HUES6 (cell line): ENCODE measurements at regions not wholly inside any gene's neighbourhood (a gene's known extent, or its start where the extent isn't known, plus 50 kb on each side); places are given as distances from the start of the nearest gene placed in this dataset.

Experiments
- H3K27ac ChIP-seq: 2 replicates; pipeline ENCODE4 v1.7.0; 2013; ENCODE audit warnings: low read depth, mild to moderate bottlenecking, low read length, inconsistent platforms
- H3K27me3 ChIP-seq: 2 replicates; pipeline ENCODE4 v1.6.1; 2013; ENCODE audit warnings: low read length; ENCODE audit not compliant: control insufficient read depth, insufficient read depth
- H3K36me3 ChIP-seq: 2 replicates; pipeline ENCODE4 v1.6.1; 2013; ENCODE audit warnings: low read length; ENCODE audit not compliant: control insufficient read depth, insufficient read depth
- H3K4me1 ChIP-seq: 2 replicates; pipeline ENCODE4 v1.6.1; 2013; ENCODE audit warnings: low read length; ENCODE audit not compliant: control insufficient read depth, insufficient read depth
- H3K4me3 ChIP-seq: 2 replicates; pipeline ENCODE4 v1.5.1; 2013; ENCODE audit warnings: low read depth, low read length
- H3K9ac ChIP-seq: one replicate; pipeline ENCODE4 v1.6.1; 2013; ENCODE audit warnings: mild to moderate bottlenecking, low read length
- H3K9me3 ChIP-seq: 2 replicates; pipeline ENCODE4 v1.6.1; 2013; ENCODE audit warnings: low read depth, low read length; ENCODE audit not compliant: control insufficient read depth, insufficient read depth

DNA sequence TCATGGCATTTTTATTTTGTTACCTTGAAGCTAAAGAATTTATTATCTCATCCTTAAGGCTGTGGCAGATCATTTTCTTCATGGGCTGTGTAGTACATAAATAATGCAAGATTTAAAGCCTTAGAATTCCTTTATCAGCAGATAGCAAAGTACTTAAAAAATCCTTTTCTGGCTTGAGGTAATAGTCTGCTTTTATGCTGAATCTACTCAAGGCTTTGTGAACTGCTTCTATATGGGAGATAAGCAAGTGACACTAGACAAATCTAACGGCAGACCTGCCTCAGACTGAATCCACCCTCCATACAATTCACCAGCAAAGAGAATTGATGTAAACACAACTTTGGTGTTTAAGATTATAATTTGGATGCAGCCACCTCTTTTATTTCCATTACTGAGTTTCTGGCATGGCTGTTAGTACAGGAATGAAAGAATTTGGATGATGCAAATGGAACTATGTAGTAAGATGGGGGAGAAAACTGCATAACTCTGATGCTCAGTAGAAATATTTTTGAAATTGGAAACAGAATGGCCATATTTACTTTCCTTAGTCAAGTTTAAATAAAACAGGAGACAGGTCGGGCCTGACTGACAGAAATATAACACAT, 1121.5 kb downstream of the NAALADL2 start:
- Histone ChIP-seq H3K36me3 (no peaks in the 10 kb centered on the region), H3K9me3 (peaks cover 8% of the 10 kb centered on the region; the same call in 1 of the 2 replicates), H3K27me3 (no peaks in the 10 kb centered on the region), H3K4me3 (no peak overlapping the region), H3K4me1 (0 out of 2 replicates have a peak, but pooled peaks cover 3% of the 10 kb centered on the region), H3K27ac (no peak overlapping the region), H3K9ac (no peak overlapping the region)

DNA sequence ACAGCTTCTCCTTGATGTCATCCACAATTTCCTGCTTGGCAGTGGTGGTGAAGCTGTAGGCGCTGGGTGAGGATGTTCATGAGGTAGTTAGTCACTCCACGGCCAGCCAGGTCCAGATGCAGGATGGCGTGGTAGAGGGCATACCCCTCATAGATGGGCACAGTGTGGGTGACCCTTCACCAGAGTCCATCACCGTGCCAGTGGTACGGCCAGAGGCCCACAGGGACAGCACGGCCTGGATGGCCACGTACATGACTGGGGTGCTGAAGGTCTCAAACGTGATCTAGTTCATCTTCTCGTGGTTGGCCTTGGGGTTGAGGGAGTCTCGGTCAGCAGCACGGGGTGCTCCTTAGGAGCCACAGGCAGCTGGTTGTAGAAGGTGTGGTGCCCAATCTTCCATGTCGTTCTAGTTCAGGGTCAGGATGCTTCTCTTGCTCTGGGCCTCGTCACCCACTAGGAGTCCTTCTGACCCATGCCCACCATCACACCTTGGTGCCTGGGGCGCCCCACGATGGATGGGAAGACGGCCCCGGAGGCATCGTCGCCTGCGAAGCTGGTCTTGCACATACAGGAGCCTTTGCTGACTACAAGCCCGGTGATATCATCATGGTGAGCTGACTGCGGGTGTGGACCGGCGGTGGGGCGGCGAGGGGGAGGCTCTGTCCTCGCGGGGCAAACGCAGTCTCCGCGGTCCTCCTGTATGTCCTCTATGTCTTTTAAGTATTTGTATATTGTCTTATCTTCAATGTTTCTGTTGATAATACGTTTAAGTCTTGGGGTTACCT, 1119.0 kb downstream of the NAALADL2 start:
- Histone ChIP-seq H3K27ac (no peak overlapping the region), H3K4me1 (no peaks in the 10 kb centered on the region), H3K27me3 (no peaks in the 10 kb centered on the region), H3K9me3 (peaks cover 8% of the 10 kb centered on the region; the same call in 1 of the 2 replicates), H3K9ac (no peak overlapping the region), H3K36me3 (no peaks in the 10 kb centered on the region), H3K4me3 (no peak overlapping the region)

DNA sequence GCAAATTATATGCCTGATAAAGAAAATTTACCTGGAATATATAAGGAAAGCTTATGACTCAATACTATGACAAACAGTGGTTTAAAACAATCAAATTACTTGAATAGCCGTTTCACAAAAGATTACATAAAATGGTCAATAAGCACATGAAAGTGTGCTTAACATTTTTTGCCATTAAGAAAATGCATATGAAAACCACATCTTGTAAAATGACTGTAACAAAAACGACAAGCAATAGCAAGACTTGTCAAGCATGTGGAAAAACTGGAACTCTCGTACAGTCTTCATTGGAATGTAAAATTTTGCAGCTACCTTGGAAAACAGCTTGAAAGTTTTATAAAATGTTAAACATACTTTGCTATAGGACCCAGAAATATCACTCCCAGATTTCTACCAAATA, 1110.3 kb downstream of the NAALADL2 start:
- no peak overlapping the region for H3K9ac ChIP-seq
- no peaks in the 10 kb centered on the region for H3K27me3 ChIP-seq
- H3K9me3 ChIP-seq: peaks cover 14% of the 10 kb centered on the region; the same call in 1 of the 2 replicates
- H3K27ac ChIP-seq: no peak overlapping the region
- H3K36me3 ChIP-seq: no peaks in the 10 kb centered on the region
- no peaks in the 10 kb centered on the region for H3K4me1 ChIP-seq
- H3K4me3 ChIP-seq: no peak overlapping the region

DNA sequence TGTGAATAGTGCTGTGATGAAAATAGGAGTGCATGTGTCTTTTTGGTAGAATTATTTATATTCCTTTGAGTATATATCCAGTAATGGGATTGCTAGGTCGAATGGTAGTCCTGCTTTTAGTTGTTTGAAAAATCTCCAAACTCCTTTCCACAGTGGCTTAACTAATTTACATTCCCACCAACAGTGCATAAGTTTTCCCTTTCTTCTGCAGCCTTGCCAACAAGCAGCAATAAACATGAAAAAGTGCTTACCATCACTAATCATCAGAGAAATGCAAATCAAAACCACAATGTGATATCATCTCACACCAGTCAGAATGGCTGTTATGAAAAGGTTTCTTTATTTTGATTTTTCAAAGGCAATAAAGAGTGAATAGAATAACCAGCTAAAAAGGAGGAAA, 1105.9 kb downstream of the NAALADL2 start:
- H3K9ac ChIP-seq: no peak overlapping the region
- no peaks in the 10 kb centered on the region for H3K4me1 ChIP-seq
- H3K27ac ChIP-seq: no peak overlapping the region
- H3K36me3 ChIP-seq: no peaks in the 10 kb centered on the region
- no peaks in the 10 kb centered on the region for H3K27me3 ChIP-seq
- H3K4me3 ChIP-seq: no peak overlapping the region
- peaks cover 6% of the 10 kb centered on the region; the same call in 1 of the 2 replicates for H3K9me3 ChIP-seq

- H3K4me3 ChIP-seq: no peak overlapping the region
- no peaks in the 10 kb centered on the region for H3K36me3 ChIP-seq
- no peak overlapping the region for H3K27ac ChIP-seq
- H3K4me1 ChIP-seq: no peaks in the 10 kb centered on the region
- H3K9me3 ChIP-seq: 0 out of 2 replicates have a peak, but pooled peaks cover 7% of the 10 kb centered on the region
- no peak overlapping the region for H3K9ac ChIP-seq
- H3K27me3 ChIP-seq: no peaks in the 10 kb centered on the region
Measured at GRCh38 chr3:175957427-175957826, 1098.3 kb downstream of the NAALADL2 start.

DNA sequence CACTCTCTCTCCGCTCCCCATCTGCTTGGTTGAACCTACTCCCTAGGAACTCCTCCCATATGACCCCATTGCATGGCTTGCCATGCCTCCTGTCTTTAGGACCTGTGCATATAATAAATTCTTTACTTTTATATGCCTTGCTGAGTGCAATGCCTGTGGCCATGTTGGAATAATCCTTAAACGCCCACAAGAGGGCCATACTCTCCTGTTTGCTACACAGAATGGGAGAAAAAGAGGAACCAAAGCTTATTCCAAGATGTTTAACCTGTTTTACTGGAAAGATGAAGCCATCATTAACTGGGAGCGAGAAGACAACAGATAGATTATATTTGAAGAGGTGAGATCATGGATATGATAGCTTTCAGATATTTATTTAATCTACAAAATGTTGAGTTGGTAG, 1097.8 kb downstream of the NAALADL2 start:
- H3K27me3 ChIP-seq: no peaks in the 10 kb centered on the region
- H3K36me3 ChIP-seq: no peaks in the 10 kb centered on the region
- H3K4me3 ChIP-seq: no peak overlapping the region
- H3K27ac ChIP-seq: no peak overlapping the region
- H3K9ac ChIP-seq: no peak overlapping the region
- H3K4me1 ChIP-seq: no peaks in the 10 kb centered on the region
- 0 out of 2 replicates have a peak, but pooled peaks cover 7% of the 10 kb centered on the region for H3K9me3 ChIP-seq

- Histone ChIP-seq H3K9ac (no peak overlapping the region), H3K4me3 (no peak overlapping the region), H3K36me3 (no peaks in the 10 kb centered on the region), H3K4me1 (no peaks in the 10 kb centered on the region), H3K27me3 (no peaks in the 10 kb centered on the region), H3K27ac (no peak overlapping the region), H3K9me3 (peaks cover 5% of the 10 kb centered on the region)
Measured at GRCh38 chr3:175951047-175951694, 1092.0 kb downstream of the NAALADL2 start.

GRCh38 chr3:175948041-175948440, 1088.9 kb downstream of the NAALADL2 start:
- H3K27ac ChIP-seq: no peak overlapping the region
- H3K36me3 ChIP-seq: no peaks in the 10 kb centered on the region
- peaks cover 30% of the 10 kb centered on the region for H3K9me3 ChIP-seq
- H3K9ac ChIP-seq: no peak overlapping the region
- no peaks in the 10 kb centered on the region for H3K4me1 ChIP-seq
- H3K4me3 ChIP-seq: no peak overlapping the region
- H3K27me3 ChIP-seq: no peaks in the 10 kb centered on the region

DNA sequence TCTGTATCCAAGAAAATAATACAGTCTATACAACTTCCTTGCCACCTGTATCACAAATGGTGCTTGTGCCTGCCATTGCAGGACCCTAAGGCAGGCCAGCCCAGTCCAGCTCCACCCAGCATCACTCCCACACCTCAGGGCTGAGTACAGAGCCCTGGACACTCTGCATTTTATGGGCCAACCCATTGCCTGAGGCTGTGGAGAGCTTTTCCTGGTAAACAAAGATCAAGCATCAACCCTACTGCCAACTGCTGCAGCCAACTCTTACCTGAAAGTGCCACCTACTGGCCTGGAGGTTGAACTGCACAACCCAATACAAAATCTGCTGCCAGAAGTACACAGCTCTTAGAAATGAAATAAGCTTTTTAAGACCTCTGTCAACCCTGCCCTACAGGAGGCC, 1082.2 kb downstream of the NAALADL2 start:
- Histone ChIP-seq H3K4me1 (0 out of 2 replicates have a peak, but pooled peaks cover 3% of the 10 kb centered on the region), H3K27me3 (no peaks in the 10 kb centered on the region), H3K9me3 (peaks cover 44% of the 10 kb centered on the region; the same call in 1 of the 2 replicates), H3K36me3 (peaks cover 6% of the 10 kb centered on the region; the same call in 1 of the 2 replicates), H3K9ac (no peak overlapping the region), H3K27ac (no peak overlapping the region), H3K4me3 (no peak overlapping the region)

GRCh38 chr3:175940881-175941280, 1081.7 kb downstream of the NAALADL2 start:
- Histone ChIP-seq H3K4me3 (no peak overlapping the region), H3K27ac (no peak overlapping the region; the same call in 1 of the 2 replicates), H3K36me3 (peaks cover 6% of the 10 kb centered on the region; the same call in 1 of the 2 replicates), H3K9ac (peak overlapping the region; percentile 18), H3K4me1 (0 out of 2 replicates have a peak, but pooled peaks cover 3% of the 10 kb centered on the region), H3K27me3 (no peaks in the 10 kb centered on the region), H3K9me3 (peaks cover 46% of the 10 kb centered on the region)

GRCh38 chr3:175940243-175940642, 1081.1 kb downstream of the NAALADL2 start:
- H3K9ac ChIP-seq: peak overlapping the region; percentile 18
- H3K9me3 ChIP-seq: peaks cover 46% of the 10 kb centered on the region
- H3K4me1 ChIP-seq: 0 out of 2 replicates have a peak, but pooled peaks cover 3% of the 10 kb centered on the region
- H3K4me3 ChIP-seq: no peak overlapping the region
- H3K36me3 ChIP-seq: peaks cover 6% of the 10 kb centered on the region; the same call in 1 of the 2 replicates
- no peaks in the 10 kb centered on the region for H3K27me3 ChIP-seq
- H3K27ac ChIP-seq: no peak overlapping the region; the same call in 1 of the 2 replicates
